Right ventricle myocardium superior (tissue), 1 donor: ENCODE measurements at regions not wholly inside any gene's neighbourhood (a gene's known extent, or its start where the extent isn't known, plus 50 kb on each side); places are given as distances from the start of the nearest gene placed in this dataset.

ENCODE experiments used
- ATAC-seq: fragments of 200-7000 bp; cut with Tn5 transposase; one replicate; pipeline ENCODE4 v1.9.1; 2020; ENCODE audit warnings: mild to moderate bottlenecking; ENCODE audit not compliant: poor library complexity
- DNase-seq: peaks from one replicate; pipeline ENCODE4 v3.0.0-alpha.2; 2020
- intact Hi-C: fragments of 100-400 bp; cut with DNase I; formaldehyde crosslinking; loops from one replicate; pipeline ENCODE4 v1.11.2; 2022
- donor health status: DM: no; HTN: yes; CAD: no; lungs with severe emphysema.

GRCh38 chr6:166023273-166023989, 144.2 kb downstream of the TBXT start:
- intact Hi-C loops = no loop called here
- ATAC-seq = no peak
- DNase-seq = no peak

GRCh38 chr6:166021429-166021828, 146.2 kb downstream of the TBXT start:
- no peak for DNase-seq
- no peak for ATAC-seq
- intact Hi-C loops = no loop called here

- intact Hi-C loops = no loop called here
- ATAC-seq = no peak
- no peak for DNase-seq
Observed at GRCh38 chr6:166019214-166019613, 148.4 kb downstream of the TBXT start.

GRCh38 chr6:166017032-166017635, 150.5 kb downstream of the TBXT start:
- intact Hi-C loops = no loop called here

GRCh38 chr6:166014966-166015365, 152.7 kb downstream of the TBXT start:
- ATAC-seq (no peak), DNase-seq (no peak)
- intact Hi-C loops = no loop called here

More at GRCh38 chr6:166017032-166017635, 150.5 kb downstream of the TBXT start:
- ATAC-seq (no peak), DNase-seq (no peak)

GRCh38 chr6:166010136-166010960, 157.3 kb downstream of the TBXT start:
- intact Hi-C loops = no loop called here
- ATAC-seq (no peak), DNase-seq (no peak)

- intact Hi-C loops = no loop called here
- no peak for DNase-seq
- ATAC-seq = no peak
Observed at GRCh38 chr6:166009385-166010031, 158.1 kb downstream of the TBXT start.

GRCh38 chr6:166008441-166009369, 158.9 kb downstream of the TBXT start:
- intact Hi-C loops = no loop called here
- ATAC-seq (peak; percentile 5), DNase-seq (peak; percentile 60)

- ATAC-seq (peak; percentile 54), DNase-seq (peak; percentile 82)
- intact Hi-C loops = no loop called here
Observed at GRCh38 chr6:166007349-166008263, 160.0 kb downstream of the TBXT start.

GRCh38 chr6:166006900-166007301, 160.8 kb downstream of the TBXT start:
- ATAC-seq = no peak

GRCh38 chr6:166005944-166006899, 161.4 kb downstream of the TBXT start:
- intact Hi-C loops = no loop called here
- peak; percentile 74 for DNase-seq
- peak; percentile 85 for ATAC-seq

More at GRCh38 chr6:166006900-166007301, 160.8 kb downstream of the TBXT start:
- intact Hi-C loops = no loop called here
- no peak for DNase-seq

GRCh38 chr6:166005401-166005943, 162.2 kb downstream of the TBXT start:
- intact Hi-C loops = no loop called here
- ATAC-seq (peak; percentile 75), DNase-seq (peak; percentile 82)

- intact Hi-C loops = no loop called here
- no peak for ATAC-seq
Observed at GRCh38 chr6:166004876-166005275, 162.8 kb downstream of the TBXT start.

GRCh38 chr6:166004471-166004870, 163.2 kb downstream of the TBXT start:
- ATAC-seq = no peak
- intact Hi-C loops = no loop called here
- DNase-seq = no peak

More at GRCh38 chr6:166004876-166005275, 162.8 kb downstream of the TBXT start:
- no peak for DNase-seq

- no peak for ATAC-seq
- DNase-seq = no peak
- intact Hi-C loops = no loop called here
Observed at GRCh38 chr6:166003569-166003968, 164.1 kb downstream of the TBXT start.

GRCh38 chr6:166001359-166001758, 166.3 kb downstream of the TBXT start:
- no peak for ATAC-seq
- intact Hi-C loops = no loop called here

More at GRCh38 chr6:166001359-166001758, 166.3 kb downstream of the TBXT start:
- no peak for DNase-seq
